ENCODE measurements at regions not wholly inside any gene's neighbourhood (a gene's known extent, or its start where the extent isn't known, plus 50 kb on each side); places are given as distances from the start of the nearest gene placed in this dataset.

- TF ChIP-seq GATA2 (IDR thresholded peaks at IDR 0.05; ENCODE audit: low read depth, low read length) = no peak
- no peak for TF ChIP-seq GATA3 (IDR thresholded peaks at IDR 0.05; ENCODE audit: low read depth, low read length)
Observed at GRCh38 chr12:45547822-45548221, 181.7 kb upstream of the ARID2 start.
